Effector memory CD8-positive, alpha-beta T cell (primary cell): ENCODE measurements at regions not wholly inside any gene's neighbourhood (a gene's known extent, or its start where the extent isn't known, plus 50 kb on each side); places are given as distances from the start of the nearest gene placed in this dataset.

Experiments
- ATAC-seq: fragments of 150-1000 bp; cut with Tn5 transposase; replicated peaks from 2 replicates; pipeline ENCODE4 v1.10.0; 2021; ENCODE audit warnings: mild to moderate bottlenecking, moderate library complexity
- DNase-seq, 3 experiments: peaks; one replicate each; pipeline ENCODE4 v3.0.0; 2021
- H3K27ac Mint-ChIP-seq, 2 donors: one replicate each; pipeline ENCODE4 v1.8.0; 2022; ENCODE audit warnings: mild to moderate bottlenecking in 2 of 2, mixed read lengths in 2 of 2, moderate library complexity in 2 of 2
- H3K27me3 Mint-ChIP-seq, 2 donors: one replicate each; pipeline ENCODE4 v1.8.0; 2022; ENCODE audit warnings: mixed read lengths in 2 of 2
- H3K36me3 Mint-ChIP-seq: one replicate; pipeline ENCODE4 v1.8.0; 2022; ENCODE audit warnings: mild to moderate bottlenecking, moderate library complexity, mixed read lengths; ENCODE audit not compliant: insufficient read depth
- H3K4me1 Mint-ChIP-seq, 2 donors: one replicate each; pipeline ENCODE4 v1.8.0; 2022; ENCODE audit warnings: low read depth in 2 of 2, mixed read lengths in 2 of 2
- H3K4me3 Mint-ChIP-seq, 2 donors: one replicate each; pipeline ENCODE4 v1.8.0; 2022; ENCODE audit warnings: mild to moderate bottlenecking in 2 of 2, mixed read lengths in 2 of 2, moderate library complexity in 2 of 2
- H3K9me3 Mint-ChIP-seq, 2 donors: one replicate each; pipeline ENCODE4 v1.8.0; 2022; ENCODE audit warnings: mixed read lengths in 2 of 2

DNA sequence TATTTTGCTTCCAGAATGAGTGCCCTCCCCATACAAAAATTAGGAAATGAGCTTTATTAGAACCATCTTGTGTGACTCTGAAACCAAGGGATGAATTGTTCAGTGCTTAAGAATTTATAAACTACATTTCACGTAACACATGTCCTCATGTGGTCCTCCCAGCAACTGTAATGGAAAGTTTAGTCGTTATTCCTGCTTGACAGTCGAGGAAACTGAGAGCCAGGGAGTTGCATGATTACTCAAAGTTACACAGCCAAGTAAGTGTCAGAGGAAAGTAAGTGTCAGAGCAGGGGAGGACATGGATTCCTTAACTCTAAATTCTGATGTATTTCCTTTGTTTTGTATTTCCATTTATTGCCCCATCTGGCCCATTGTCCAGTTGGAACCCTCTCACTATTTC is 453.9 kb downstream of the FUT8 start:
- peaks cover 24 to 25% of the 10 kb centered on the region in 2 donors for H3K4me1 Mint-ChIP-seq
- H3K9me3 Mint-ChIP-seq, result no peaks in the 10 kb centered on the region
- H3K36me3 Mint-ChIP-seq, result peaks cover under 1% of the 10 kb centered on the region
- DNase-seq (no peak), ATAC-seq (no peak)
- no peaks in the 10 kb centered on the region for H3K27me3 Mint-ChIP-seq
- no peak overlapping the region for H3K4me3 Mint-ChIP-seq
- H3K27ac Mint-ChIP-seq, result no peak overlapping the region

DNA sequence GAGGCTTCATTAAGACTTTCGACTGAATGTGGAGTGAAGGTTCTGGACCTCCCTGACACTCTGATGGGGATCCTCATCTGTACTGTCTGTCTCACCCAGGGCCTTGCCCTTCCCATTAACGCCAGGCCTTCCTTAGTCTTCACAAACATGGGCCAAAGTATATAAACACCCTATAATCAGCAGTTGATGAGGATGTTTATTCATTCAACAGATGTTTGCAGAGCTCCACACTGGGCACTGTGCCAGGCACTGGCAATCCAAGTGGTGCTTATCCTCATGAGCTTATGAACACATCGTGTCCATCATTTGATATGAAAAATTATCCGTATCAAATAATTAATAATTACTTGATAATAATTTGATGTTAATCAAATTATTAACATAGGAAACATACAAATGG is 454.4 kb downstream of the FUT8 start:
- Mint-ChIP-seq H3K27me3 (no peaks in the 10 kb centered on the region), H3K4me1 (peaks cover 21 to 25% of the 10 kb centered on the region in 2 donors), H3K9me3 (no peaks in the 10 kb centered on the region), H3K27ac (no peak overlapping the region), H3K4me3 (no peak overlapping the region), H3K36me3 (no peaks in the 10 kb centered on the region)
- DNase-seq (no peak), ATAC-seq (no peak)

GRCh38 chr14:65867333-65867732 is 454.8 kb downstream of the FUT8 start:
- no peak for DNase-seq
- Mint-ChIP-seq H3K27me3 (no peaks in the 10 kb centered on the region), H3K27ac (no peak overlapping the region), H3K4me1 (peaks cover 20 to 25% of the 10 kb centered on the region in 2 donors), H3K4me3 (no peak overlapping the region), H3K36me3 (no peaks in the 10 kb centered on the region), H3K9me3 (no peaks in the 10 kb centered on the region)
- ATAC-seq, result no peak

DNA sequence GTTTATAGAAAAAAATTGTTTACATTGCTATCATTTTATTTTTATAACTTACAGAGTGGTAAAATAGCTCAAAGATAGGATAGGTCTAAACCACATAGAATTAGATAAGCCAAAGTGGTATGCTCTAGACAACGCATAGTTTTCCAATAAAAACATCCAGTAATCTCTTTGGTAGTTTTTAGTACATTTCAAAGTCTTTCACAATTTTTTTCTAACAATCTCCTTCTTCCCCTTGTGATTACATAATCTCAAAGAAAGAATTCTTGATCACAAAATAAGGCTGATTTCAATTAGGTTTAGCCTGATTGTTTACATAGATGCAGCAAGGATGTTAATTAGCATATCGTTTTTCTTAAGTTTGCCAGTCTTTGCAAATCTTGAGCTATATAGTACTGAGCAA is 460.0 kb downstream of the FUT8 start:
- H3K4me3 Mint-ChIP-seq, result no peak overlapping the region
- DNase-seq, result no peak
- H3K4me1 Mint-ChIP-seq, result no peaks in the 10 kb centered on the region
- no peaks in the 10 kb centered on the region for H3K36me3 Mint-ChIP-seq
- no peak for ATAC-seq
- no peak overlapping the region for H3K27ac Mint-ChIP-seq
- H3K27me3 Mint-ChIP-seq, result no peaks in the 10 kb centered on the region
- H3K9me3 Mint-ChIP-seq, result no peaks in the 10 kb centered on the region

- Mint-ChIP-seq H3K9me3 (no peaks in the 10 kb centered on the region), H3K27ac (no peak overlapping the region), H3K4me1 (peaks cover 12 to 15% of the 10 kb centered on the region in 2 donors), H3K27me3 (no peaks in the 10 kb centered on the region), H3K4me3 (no peak overlapping the region), H3K36me3 (no peaks in the 10 kb centered on the region)
- no peak for ATAC-seq
- no peak for DNase-seq
Measured at GRCh38 chr14:65877166-65877565, 464.6 kb downstream of the FUT8 start.

GRCh38 chr14:65877624-65878023 is 465.1 kb downstream of the FUT8 start:
- no peaks in the 10 kb centered on the region for H3K9me3 Mint-ChIP-seq
- H3K36me3 Mint-ChIP-seq, result no peaks in the 10 kb centered on the region
- no peak for ATAC-seq
- no peak overlapping the region for H3K4me3 Mint-ChIP-seq
- no peak overlapping the region for H3K27ac Mint-ChIP-seq
- peaks cover 13 to 15% of the 10 kb centered on the region in 2 donors for H3K4me1 Mint-ChIP-seq
- H3K27me3 Mint-ChIP-seq, result no peaks in the 10 kb centered on the region
- no peak for DNase-seq

DNA sequence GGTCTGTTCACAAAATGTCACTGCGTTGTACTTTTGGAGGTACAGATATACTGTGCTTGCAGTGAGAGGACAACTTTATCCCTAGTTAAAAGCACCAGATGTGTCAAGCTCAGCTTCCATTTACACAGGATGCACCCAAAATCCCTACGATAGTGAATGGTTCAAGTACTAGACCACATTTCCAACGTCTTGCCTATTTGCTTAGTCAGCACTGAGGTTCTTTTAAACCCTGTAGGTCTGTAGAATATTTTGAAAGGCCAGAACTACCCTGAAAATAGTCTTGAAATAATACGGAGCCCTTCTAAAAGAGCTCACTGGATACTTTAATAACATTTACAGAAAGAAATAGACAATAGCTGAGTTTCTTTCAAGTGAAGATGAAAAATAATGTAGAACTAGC is 466.1 kb downstream of the FUT8 start:
- Mint-ChIP-seq H3K9me3 (no peaks in the 10 kb centered on the region), H3K36me3 (no peaks in the 10 kb centered on the region), H3K27me3 (no peaks in the 10 kb centered on the region), H3K27ac (no peak overlapping the region), H3K4me1 (peaks cover 13 to 16% of the 10 kb centered on the region in 2 donors), H3K4me3 (no peak overlapping the region)
- DNase-seq (no peak), ATAC-seq (no peak)

GRCh38 chr14:65879248-65880009 is 466.9 kb downstream of the FUT8 start:
- Mint-ChIP-seq H3K27me3 (no peaks in the 10 kb centered on the region), H3K4me3 (no peak overlapping the region), H3K27ac (peak overlapping the region in 1 of 2 donors; percentile 31), H3K9me3 (no peaks in the 10 kb centered on the region), H3K4me1 (peaks cover 13 to 16% of the 10 kb centered on the region in 2 donors), H3K36me3 (no peaks in the 10 kb centered on the region)
- no peak for DNase-seq
- no peak for ATAC-seq

DNA sequence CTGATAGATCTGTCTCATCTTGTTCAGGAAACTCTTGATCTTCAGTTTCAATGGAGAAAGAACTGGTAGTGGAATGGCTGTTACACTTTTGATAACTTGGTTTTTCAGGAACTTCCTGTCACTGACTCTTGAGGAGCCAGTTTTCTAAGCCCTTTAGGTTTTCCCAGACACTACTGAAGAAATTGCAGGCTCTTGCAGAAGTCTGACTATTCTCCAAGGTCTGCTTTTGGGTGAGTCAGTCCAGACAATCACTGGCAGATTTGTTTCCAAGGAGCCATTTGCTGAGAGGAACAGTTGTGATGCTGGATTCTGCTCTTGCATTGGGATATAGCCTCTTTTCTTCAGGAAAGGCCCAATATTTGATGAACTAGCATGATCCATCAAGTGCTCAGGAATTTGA is 468.0 kb downstream of the FUT8 start:
- Mint-ChIP-seq H3K27ac (peak overlapping the region in 1 of 2 donors; percentile 77), H3K27me3 (no peaks in the 10 kb centered on the region), H3K4me3 (no peak overlapping the region), H3K4me1 (peaks cover 13 to 16% of the 10 kb centered on the region in 2 donors), H3K36me3 (no peaks in the 10 kb centered on the region), H3K9me3 (no peaks in the 10 kb centered on the region)
- ATAC-seq (no peak), DNase-seq (no peak)

GRCh38 chr14:65881642-65882041 is 469.1 kb downstream of the FUT8 start:
- H3K9me3 Mint-ChIP-seq, result no peaks in the 10 kb centered on the region
- DNase-seq (no peak), ATAC-seq (no peak)
- no peak overlapping the region for H3K4me3 Mint-ChIP-seq
- H3K36me3 Mint-ChIP-seq, result no peaks in the 10 kb centered on the region
- no peak overlapping the region for H3K27ac Mint-ChIP-seq
- H3K4me1 Mint-ChIP-seq, result peaks cover 13 to 16% of the 10 kb centered on the region in 2 donors
- no peaks in the 10 kb centered on the region for H3K27me3 Mint-ChIP-seq

DNA sequence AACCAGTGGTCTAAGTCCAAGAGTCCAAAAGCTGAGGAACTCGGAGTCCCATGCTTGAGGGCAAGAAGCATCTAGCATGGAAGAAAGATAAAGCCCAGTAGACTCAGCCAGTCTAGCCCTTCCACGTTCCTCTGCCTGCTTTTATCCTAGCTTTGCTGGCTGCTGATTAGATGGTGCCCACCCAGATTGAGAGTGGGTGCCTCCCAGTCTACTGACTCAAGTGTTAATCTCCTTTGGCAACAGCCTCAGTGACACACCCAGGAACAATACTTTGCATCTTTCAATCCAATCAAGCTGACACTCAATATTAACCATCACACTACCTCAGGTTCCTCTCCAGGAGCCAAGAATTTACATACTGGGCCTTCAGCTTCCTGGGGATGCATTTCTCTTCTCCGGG is 476.1 kb downstream of the FUT8 start:
- DNase-seq (no peak), ATAC-seq (no peak)
- Mint-ChIP-seq H3K36me3 (peaks cover 5% of the 10 kb centered on the region), H3K27me3 (no peaks in the 10 kb centered on the region), H3K4me1 (peaks cover 0 to 4% of the 10 kb centered on the region in 2 donors), H3K27ac (peak overlapping the region in 1 of 2 donors; percentile 36), H3K9me3 (peaks cover 4 to 6% of the 10 kb centered on the region in 2 donors), H3K4me3 (no peak overlapping the region)

GRCh38 chr14:65892315-65892714 is 479.8 kb downstream of the FUT8 start:
- Mint-ChIP-seq H3K4me1 (peaks cover 0 to 4% of the 10 kb centered on the region in 2 donors), H3K36me3 (peaks cover 5% of the 10 kb centered on the region), H3K27ac (no peak overlapping the region), H3K9me3 (peaks cover 5 to 6% of the 10 kb centered on the region in 2 donors), H3K27me3 (no peaks in the 10 kb centered on the region), H3K4me3 (no peak overlapping the region)
- ATAC-seq (no peak), DNase-seq (no peak)

DNA sequence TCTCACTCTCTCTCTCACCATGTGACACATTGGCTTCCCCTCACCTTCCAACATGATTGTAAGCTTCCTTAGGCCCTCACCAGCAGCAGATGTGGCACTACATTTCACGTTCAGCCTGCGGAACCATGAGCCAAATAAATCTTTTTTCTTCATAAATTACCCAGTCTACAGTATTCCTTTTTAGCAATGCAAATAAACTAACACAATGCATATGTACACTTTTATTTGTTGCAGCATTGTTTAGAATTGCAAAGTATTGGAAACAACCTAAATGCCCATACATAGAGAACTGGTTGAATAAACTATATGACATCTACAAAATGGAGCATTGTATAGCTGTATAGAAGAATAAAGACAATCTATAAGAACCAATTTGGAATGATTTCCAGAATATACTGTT is 487.6 kb downstream of the FUT8 start:
- Mint-ChIP-seq H3K36me3 (no peaks in the 10 kb centered on the region), H3K27ac (no peak overlapping the region), H3K4me3 (no peak overlapping the region), H3K27me3 (no peaks in the 10 kb centered on the region), H3K9me3 (peaks cover 4 to 6% of the 10 kb centered on the region in 2 donors), H3K4me1 (peaks cover 5 to 10% of the 10 kb centered on the region in 2 donors)
- DNase-seq (no peak), ATAC-seq (no peak)

GRCh38 chr14:65901595-65901994 is 489.1 kb downstream of the FUT8 start:
- Mint-ChIP-seq H3K4me1 (peaks cover 5 to 10% of the 10 kb centered on the region in 2 donors), H3K36me3 (no peaks in the 10 kb centered on the region), H3K9me3 (peaks cover 4 to 6% of the 10 kb centered on the region in 2 donors)

More at GRCh38 chr14:65901595-65901994, 489.1 kb downstream of the FUT8 start:
- H3K4me3 Mint-ChIP-seq, result no peak overlapping the region
- DNase-seq (no peak), ATAC-seq (no peak)
- H3K27me3 Mint-ChIP-seq, result no peaks in the 10 kb centered on the region
- no peak overlapping the region for H3K27ac Mint-ChIP-seq
